PC-3 (cell line): ENCODE measurements at regions not wholly inside any gene's neighbourhood (a gene's known extent, or its start where the extent isn't known, plus 50 kb on each side); places are given as distances from the start of the nearest gene placed in this dataset.

ENCODE experiments used
- ATAC-seq: fragments of 200-7000 bp; cut with Tn5 transposase; 2 replicates; pipeline ENCODE4 v1.9.1; 2020; ENCODE audit warnings: mild to moderate bottlenecking, moderate library complexity
- BruUV-seq: library from RNA; stranded (reverse); fragments of 400-500 nt; replicated peaks from 2 replicates; lab custom pipeline; 2021; lab: Mats Ljungman, UMichigan
- CTCF ChIA-PET: fragments of 300-600 bp; sonication (Branson Sonifier 250); formaldehyde crosslinking; loops from one replicate; lab custom pipeline; 2022; ENCODE audit warnings: antibody characterized with exemption; lab: Charles Lee
- POLR2A ChIA-PET: fragments of 300-600 bp; sonication (Branson Sonifier 250); formaldehyde crosslinking; loops from one replicate; lab custom pipeline; 2022; ENCODE audit warnings: antibody characterized with exemption; ENCODE audit not compliant: unreplicated experiment; lab: Charles Lee
- DNase-seq: peaks from one replicate; pipeline ENCODE4 v3.0.0-alpha.2; 2015
- H2AFZ ChIP-seq: fragments of 300-600 bp; sonication (generic); 2 replicates; pipeline ENCODE4 v1.6.0; 2016; ENCODE audit warnings: antibody characterized with exemption, low read length
- H3F3A ChIP-seq: fragments of 300-600 bp; sonication (generic); one replicate; pipeline ENCODE4 v1.6.0; 2017; ENCODE audit warnings: antibody characterized with exemption, low read length, control low read depth, mild to moderate bottlenecking; ENCODE audit not compliant: unreplicated experiment
- H3K27ac ChIP-seq: fragments of 300-600 bp; sonication (generic); 2 replicates; pipeline ENCODE4 v1.5.1; 2016; ENCODE audit warnings: mild to moderate bottlenecking, low read length
- H3K27me3 ChIP-seq: fragments of 300-600 bp; sonication (generic); 2 replicates; pipeline ENCODE4 v1.6.1; 2016; ENCODE audit warnings: low read length, mixed read lengths
- H3K36me3 ChIP-seq: fragments of 300-600 bp; sonication (generic); 2 replicates; pipeline ENCODE4 v1.6.1; 2016; ENCODE audit warnings: low read depth, mixed run types, low read length, mixed read lengths
- H3K4me1 ChIP-seq: fragments of 300-600 bp; sonication (generic); 2 replicates; pipeline ENCODE4 v1.5.1; 2016; ENCODE audit warnings: low read length; ENCODE audit not compliant: insufficient read depth
- H3K4me2 ChIP-seq: fragments of 300-600 bp; sonication (generic); 2 replicates; pipeline ENCODE4 v1.6.0; 2016; ENCODE audit warnings: low read length
- H3K4me3 ChIP-seq: fragments of 300-600 bp; sonication (generic); 2 replicates; pipeline ENCODE4 v1.5.1; 2016; ENCODE audit warnings: mild to moderate bottlenecking, low read length, mixed read lengths
- H3K79me2 ChIP-seq: fragments of 300-600 bp; sonication (generic); 2 replicates; pipeline ENCODE4 v1.6.1; 2017; ENCODE audit warnings: low read length, mixed read lengths
- H3K9ac ChIP-seq: fragments of 300-600 bp; sonication (generic); 2 replicates; pipeline ENCODE4 v1.6.0; 2016; ENCODE audit warnings: mild to moderate bottlenecking, low read length
- H3K9me2 ChIP-seq: fragments of 300-600 bp; sonication (generic); replicated peaks from 2 replicates; pipeline ENCODE4 v1.6.1; 2016; ENCODE audit warnings: mixed run types, low read length, mixed read lengths
- H3K9me3 ChIP-seq: fragments of 300-600 bp; sonication (generic); 2 replicates; pipeline ENCODE4 v1.6.1; 2016; ENCODE audit warnings: low read length, mixed read lengths
- H4K20me1 ChIP-seq: fragments of 300-600 bp; sonication (generic); 2 replicates; pipeline ENCODE4 v1.6.1; 2016; ENCODE audit warnings: low read length, mixed read lengths
- EZH2 ChIP-seq: fragments of 300-600 bp; sonication (generic); IDR thresholded peaks from one replicate; pipeline ENCODE4 v1.6.1; 2017; ENCODE audit warnings: antibody characterized with exemption, mild to moderate bottlenecking, low read length; ENCODE audit not compliant: unreplicated experiment
- EZH2phosphoT487 ChIP-seq: fragments of 300-600 bp; sonication (generic); IDR thresholded peaks from 2 replicates; pipeline ENCODE4 v1.6.1; 2018; ENCODE audit warnings: mild to moderate bottlenecking, antibody characterized with exemption, low read length, borderline replicate concordance
- intact Hi-C: fragments of 100-400 bp; cut with micrococcal nuclease; formaldehyde crosslinking; loops from 2 replicates; pipeline ENCODE4 v1.9.0; 2023
- TF ChIP-seq, protein P1 (sequence below): fragments of 300-600 bp; sonication (generic); conservative IDR thresholded peaks from 2 replicates; pipeline ENCODE4 v1.5.1; 2017; ENCODE audit warnings: antibody characterized with exemption, low read depth, mild to moderate bottlenecking, low read length

DNA sequence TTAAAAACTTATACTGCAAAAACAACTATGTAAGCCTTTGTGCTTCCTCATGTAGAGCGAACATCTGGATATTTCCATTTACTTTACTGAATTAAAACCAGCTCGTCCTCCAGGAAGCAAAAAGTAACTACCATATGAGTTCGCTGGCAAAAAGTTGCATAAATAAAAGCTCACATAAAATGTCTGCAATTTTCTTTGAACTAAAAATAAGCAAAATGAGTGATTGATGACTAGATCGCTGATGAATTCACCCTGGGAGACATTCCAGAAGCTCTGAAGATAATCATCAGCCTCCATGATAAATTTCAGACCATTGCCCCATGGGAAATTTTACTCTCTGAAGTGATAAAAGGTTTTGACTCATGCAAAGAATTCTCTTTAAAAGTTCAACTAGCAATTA lies 67.3 kb upstream of the SACS start:
- TF ChIP-seq, protein P1, sequence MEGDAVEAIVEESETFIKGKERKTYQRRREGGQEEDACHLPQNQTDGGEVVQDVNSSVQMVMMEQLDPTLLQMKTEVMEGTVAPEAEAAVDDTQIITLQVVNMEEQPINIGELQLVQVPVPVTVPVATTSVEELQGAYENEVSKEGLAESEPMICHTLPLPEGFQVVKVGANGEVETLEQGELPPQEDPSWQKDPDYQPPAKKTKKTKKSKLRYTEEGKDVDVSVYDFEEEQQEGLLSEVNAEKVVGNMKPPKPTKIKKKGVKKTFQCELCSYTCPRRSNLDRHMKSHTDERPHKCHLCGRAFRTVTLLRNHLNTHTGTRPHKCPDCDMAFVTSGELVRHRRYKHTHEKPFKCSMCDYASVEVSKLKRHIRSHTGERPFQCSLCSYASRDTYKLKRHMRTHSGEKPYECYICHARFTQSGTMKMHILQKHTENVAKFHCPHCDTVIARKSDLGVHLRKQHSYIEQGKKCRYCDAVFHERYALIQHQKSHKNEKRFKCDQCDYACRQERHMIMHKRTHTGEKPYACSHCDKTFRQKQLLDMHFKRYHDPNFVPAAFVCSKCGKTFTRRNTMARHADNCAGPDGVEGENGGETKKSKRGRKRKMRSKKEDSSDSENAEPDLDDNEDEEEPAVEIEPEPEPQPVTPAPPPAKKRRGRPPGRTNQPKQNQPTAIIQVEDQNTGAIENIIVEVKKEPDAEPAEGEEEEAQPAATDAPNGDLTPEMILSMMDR = no peak
- peak overlapping the region; percentile 57 for H2AFZ ChIP-seq
- peak overlapping the region; percentile 52 for H3K4me2 ChIP-seq
- H3F3A ChIP-seq = no peaks in the 10 kb centered on the region
- ATAC-seq = peak; percentile 56
- POLR2A ChIA-PET = no interaction called here
- H4K20me1 ChIP-seq = no peaks in the 10 kb centered on the region
- peak overlapping the region; percentile 81 for H3K27ac ChIP-seq
- no peaks in the 10 kb centered on the region for H3K36me3 ChIP-seq
- H3K9me2 ChIP-seq = no peaks in the 10 kb centered on the region
- H3K27me3 ChIP-seq = no peaks in the 10 kb centered on the region
- H3K9me3 ChIP-seq = no peaks in the 10 kb centered on the region
- H3K4me3 ChIP-seq = 0 out of 2 replicates have a peak overlapping the region, but pooled peaks have one; percentile 15
- H3K4me1 ChIP-seq = peaks cover 38% of the 10 kb centered on the region
- no TSS peak for BruUV-seq
- intact Hi-C loops = no loop called here
- CTCF ChIA-PET = no interaction called here
- peak overlapping the region; percentile 19; the same call in 1 of the 2 replicates for H3K9ac ChIP-seq
- DNase-seq = peak; percentile 85
- no peaks in the 10 kb centered on the region for H3K79me2 ChIP-seq

DNA sequence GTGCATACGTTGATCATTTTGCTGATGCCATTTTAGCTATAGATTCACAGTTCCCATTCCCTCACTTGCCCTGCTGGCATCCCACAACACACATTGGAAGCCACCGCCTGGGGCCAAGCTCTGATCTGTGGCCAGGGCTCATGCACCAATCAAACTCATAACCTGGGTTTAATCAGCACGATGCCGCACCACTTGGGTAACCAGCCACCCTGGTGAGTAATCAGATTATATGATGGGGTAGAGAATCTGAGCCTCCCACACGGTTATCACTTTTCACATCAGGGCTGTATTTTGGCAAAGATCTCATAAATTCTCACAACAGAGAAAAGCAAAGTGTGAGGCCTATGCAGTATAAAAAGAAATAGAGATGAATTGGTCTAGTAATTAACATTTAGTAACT lies 66.0 kb upstream of the TNFRSF19 start:
- Histone ChIP-seq H4K20me1 (no peaks in the 10 kb centered on the region), H3K79me2 (no peaks in the 10 kb centered on the region), H3K36me3 (no peaks in the 10 kb centered on the region), H3K9ac (peak overlapping the region; percentile 15; the same call in 1 of the 2 replicates), H3K4me1 (peaks cover 45% of the 10 kb centered on the region), H3F3A (no peaks in the 10 kb centered on the region), H3K4me3 (no peak overlapping the region), H3K9me2 (no peaks in the 10 kb centered on the region), H2AFZ (no peak overlapping the region; the same call in 1 of the 2 replicates), H3K27ac (peak overlapping the region; percentile 73), H3K9me3 (no peaks in the 10 kb centered on the region), H3K27me3 (no peaks in the 10 kb centered on the region), H3K4me2 (peak overlapping the region; percentile 64)
- no TSS peak for BruUV-seq
- TF ChIP-seq EZH2 (no peak), EZH2phosphoT487 (no peak)
- TF ChIP-seq, protein P1 = no peak
- intact Hi-C loops = no loop called here
- ChIA-PET CTCF (no interaction called here), POLR2A (no interaction called here)
- DNase-seq = peak; percentile 85
- ATAC-seq = peak; percentile 72

DNA sequence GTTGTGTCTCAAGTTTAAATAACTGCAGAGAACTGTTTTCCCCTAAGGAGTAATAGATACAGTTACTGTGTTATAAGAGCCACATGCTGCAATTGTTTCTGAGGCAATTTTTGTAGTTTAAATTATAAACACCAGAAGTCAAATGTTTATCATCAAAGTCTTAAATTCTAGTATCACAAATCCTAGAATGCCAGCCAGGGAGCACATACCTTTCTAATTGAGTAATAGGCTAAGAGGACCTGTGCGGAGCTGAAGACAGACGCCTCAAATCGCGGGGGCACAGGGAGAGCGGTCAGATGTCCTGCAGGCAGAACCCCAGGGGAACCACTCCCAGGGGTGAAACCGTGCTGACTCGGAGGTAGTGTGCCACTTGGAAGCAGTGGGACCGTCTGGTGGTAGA lies 65.2 kb upstream of the TNFRSF19 start:
- Histone ChIP-seq H3K36me3 (no peaks in the 10 kb centered on the region), H3K27me3 (no peaks in the 10 kb centered on the region), H3K9ac (peak overlapping the region; percentile 15; the same call in 1 of the 2 replicates), H3K9me3 (no peaks in the 10 kb centered on the region), H3K27ac (peak overlapping the region; percentile 73), H3F3A (no peaks in the 10 kb centered on the region), H3K79me2 (no peaks in the 10 kb centered on the region), H4K20me1 (no peaks in the 10 kb centered on the region), H3K4me1 (peaks cover 51% of the 10 kb centered on the region), H3K9me2 (no peaks in the 10 kb centered on the region), H2AFZ (peak overlapping the region; percentile 30; the same call in 1 of the 2 replicates), H3K4me3 (no peak overlapping the region), H3K4me2 (peak overlapping the region; percentile 64)
- ChIA-PET CTCF (no interaction called here), POLR2A (no interaction called here)
- intact Hi-C loops = no loop called here
- DNase-seq = peak; percentile 35
- TF ChIP-seq, protein P1 = no peak
- TF ChIP-seq EZH2phosphoT487 (no peak), EZH2 (no peak)
- peak; percentile 44 for ATAC-seq
- BruUV-seq = no TSS peak
